OCI-LY3 (cell line): ENCODE measurements at regions not wholly inside any gene's neighbourhood (a gene's known extent, or its start where the extent isn't known, plus 50 kb on each side); places are given as distances from the start of the nearest gene placed in this dataset.

Experiments
- H2AFZ ChIP-seq: fragments of 200-600, 300-600 bp; shearing (Covaris generic); 2 replicates; pipeline ENCODE4 v1.6.0; 2014; ENCODE audit warnings: antibody characterized with exemption, low read depth, low read length
- H3K27ac ChIP-seq: fragments of 200-600, 300-600 bp; sonication (generic); 2 replicates; pipeline ENCODE4 v1.5.1; 2014; ENCODE audit warnings: mild to moderate bottlenecking, low read length, moderate library complexity, mixed read lengths
- H3K27me3 ChIP-seq: fragments of 200-600, 300-600 bp; sonication (generic); 2 replicates; pipeline ENCODE4 v1.6.1; 2014; ENCODE audit warnings: low read depth, low read length, mixed read lengths
- H3K36me3 ChIP-seq: fragments of 200-600, 300-600 bp; sonication (generic); replicated peaks from 2 replicates; pipeline ENCODE3; 2014; ENCODE audit warnings: low read depth, low read length, mixed read lengths
- H3K4me1 ChIP-seq: fragments of 300-600, 200-600 bp; sonication (generic); 2 replicates; pipeline ENCODE4 v1.6.1; 2014; ENCODE audit warnings: low read length, mixed read lengths
- H3K4me2 ChIP-seq: fragments of 200-600, 300-600 bp; sonication (generic); 2 replicates; pipeline ENCODE4 v1.6.1; 2014; ENCODE audit warnings: low read length, mixed read lengths
- H3K4me3 ChIP-seq: fragments of 300-600, 200-600 bp; sonication (generic); 2 replicates; pipeline ENCODE4 v1.5.1; 2014; ENCODE audit warnings: antibody characterized with exemption, mild to moderate bottlenecking, low read length, moderate library complexity
- H3K79me2 ChIP-seq: fragments of 300-600, 200-600 bp; shearing (Covaris generic); 2 replicates; pipeline ENCODE4 v1.6.1; 2014; ENCODE audit warnings: mild to moderate bottlenecking, low read length, mixed read lengths
- H3K9ac ChIP-seq: fragments of 300-600, 200-600 bp; shearing (Covaris generic); 2 replicates; pipeline ENCODE4 v1.6.0; 2014; ENCODE audit warnings: mild to moderate bottlenecking, low read length, moderate library complexity
- H3K9me3 ChIP-seq: fragments of 200-600, 300-600 bp; shearing (Covaris generic); 2 replicates; pipeline ENCODE4 v1.6.1; 2014; ENCODE audit warnings: low read length, mixed read lengths; ENCODE audit not compliant: insufficient read depth
- H4K20me1 ChIP-seq: fragments of 200-600, 300-600 bp; sonication (generic); 2 replicates; pipeline ENCODE4 v1.6.1; 2016; ENCODE audit warnings: low read length, mixed read lengths; ENCODE audit not compliant: insufficient read depth
- EZH2phosphoT487 ChIP-seq: fragments of 200-600 bp; shearing (Covaris generic); IDR thresholded peaks from 2 replicates; pipeline ENCODE4 v1.6.1; 2018; ENCODE audit warnings: antibody characterized with exemption, mixed run types, low read depth
- TF ChIP-seq, protein P1 (sequence below): fragments of 200-600, 300-600 bp; sonication (generic); IDR thresholded peaks from 2 replicates; pipeline ENCODE4 v1.5.1; 2014; ENCODE audit warnings: antibody characterized with exemption, low read length, low read depth

DNA sequence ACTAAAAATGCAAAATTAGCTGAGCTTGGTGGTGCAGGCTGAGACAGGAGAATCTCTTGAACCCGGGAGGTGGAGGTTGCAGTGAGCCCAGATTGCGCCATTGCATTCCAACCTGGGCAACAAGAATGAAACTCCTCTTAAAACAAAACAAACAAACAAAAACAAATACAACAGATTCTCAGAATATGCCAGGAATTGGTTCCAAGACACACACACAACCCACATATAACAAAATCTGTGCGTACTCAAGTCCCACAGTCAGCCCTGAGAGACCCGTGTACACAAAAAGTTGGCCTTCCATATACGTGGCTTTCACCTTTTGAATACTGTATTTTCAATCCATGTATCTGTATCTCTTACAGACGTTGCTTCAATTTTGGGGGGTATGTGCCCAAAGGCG is 98.9 kb upstream of the MARCKS start:
- Histone ChIP-seq H3K9ac (no peak overlapping the region), H3K27ac (no peak overlapping the region), H3K79me2 (no peaks in the 10 kb centered on the region), H2AFZ (no peak overlapping the region), H3K36me3 (no peaks in the 10 kb centered on the region), H3K27me3 (no peaks in the 10 kb centered on the region), H3K4me3 (no peak overlapping the region), H3K9me3 (no peaks in the 10 kb centered on the region), H3K4me1 (peaks cover 18% of the 10 kb centered on the region), H4K20me1 (no peaks in the 10 kb centered on the region), H3K4me2 (no peak overlapping the region)
- TF ChIP-seq, protein P1, sequence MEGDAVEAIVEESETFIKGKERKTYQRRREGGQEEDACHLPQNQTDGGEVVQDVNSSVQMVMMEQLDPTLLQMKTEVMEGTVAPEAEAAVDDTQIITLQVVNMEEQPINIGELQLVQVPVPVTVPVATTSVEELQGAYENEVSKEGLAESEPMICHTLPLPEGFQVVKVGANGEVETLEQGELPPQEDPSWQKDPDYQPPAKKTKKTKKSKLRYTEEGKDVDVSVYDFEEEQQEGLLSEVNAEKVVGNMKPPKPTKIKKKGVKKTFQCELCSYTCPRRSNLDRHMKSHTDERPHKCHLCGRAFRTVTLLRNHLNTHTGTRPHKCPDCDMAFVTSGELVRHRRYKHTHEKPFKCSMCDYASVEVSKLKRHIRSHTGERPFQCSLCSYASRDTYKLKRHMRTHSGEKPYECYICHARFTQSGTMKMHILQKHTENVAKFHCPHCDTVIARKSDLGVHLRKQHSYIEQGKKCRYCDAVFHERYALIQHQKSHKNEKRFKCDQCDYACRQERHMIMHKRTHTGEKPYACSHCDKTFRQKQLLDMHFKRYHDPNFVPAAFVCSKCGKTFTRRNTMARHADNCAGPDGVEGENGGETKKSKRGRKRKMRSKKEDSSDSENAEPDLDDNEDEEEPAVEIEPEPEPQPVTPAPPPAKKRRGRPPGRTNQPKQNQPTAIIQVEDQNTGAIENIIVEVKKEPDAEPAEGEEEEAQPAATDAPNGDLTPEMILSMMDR: no peak

DNA sequence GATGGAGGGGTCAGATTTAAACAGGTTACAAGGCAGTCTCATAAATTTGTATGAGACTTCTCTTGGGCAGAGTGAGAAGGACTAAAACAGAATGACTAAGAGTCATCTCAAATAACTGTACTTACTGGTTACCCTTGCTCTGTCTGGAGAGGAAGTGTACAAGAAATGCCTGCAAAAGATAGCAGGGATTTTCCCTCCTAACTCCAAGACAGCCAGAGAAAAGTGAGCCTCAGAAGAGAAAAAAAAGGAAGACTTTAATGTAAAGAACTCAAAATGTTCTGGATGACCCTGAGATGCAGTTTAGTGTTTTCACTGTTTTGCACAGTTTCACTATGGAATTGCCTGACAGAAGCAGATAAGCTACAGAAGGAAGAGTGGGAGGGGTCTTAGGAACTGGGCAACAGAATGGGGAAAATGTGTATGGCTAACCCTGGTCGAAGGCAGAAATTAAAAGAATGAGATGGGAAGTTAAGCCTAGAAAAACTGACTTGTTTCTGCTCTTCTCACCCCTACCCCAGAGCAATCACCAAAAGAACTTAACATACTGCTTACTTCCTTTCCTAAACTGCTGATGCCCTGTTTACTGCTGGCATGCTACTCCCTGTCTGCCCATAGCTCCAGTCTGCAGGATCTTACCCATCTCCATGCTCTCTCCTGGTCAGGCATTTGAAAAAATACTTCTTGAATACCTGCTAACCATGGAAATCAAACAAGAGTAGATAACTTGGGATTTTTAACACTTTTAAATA is 98.1 kb upstream of the MARCKS start:
- Histone ChIP-seq H3K9me3 (no peaks in the 10 kb centered on the region), H3K4me2 (peak overlapping the region; percentile 10; the same call in 1 of the 2 replicates), H3K4me1 (peaks cover 26% of the 10 kb centered on the region), H3K36me3 (no peaks in the 10 kb centered on the region), H2AFZ (no peak overlapping the region), H3K4me3 (no peak overlapping the region), H3K27me3 (no peaks in the 10 kb centered on the region), H3K27ac (no peak overlapping the region), H3K79me2 (no peaks in the 10 kb centered on the region), H3K9ac (no peak overlapping the region), H4K20me1 (no peaks in the 10 kb centered on the region)
- TF ChIP-seq, protein P1: no peak
- TF ChIP-seq EZH2phosphoT487: no peak

DNA sequence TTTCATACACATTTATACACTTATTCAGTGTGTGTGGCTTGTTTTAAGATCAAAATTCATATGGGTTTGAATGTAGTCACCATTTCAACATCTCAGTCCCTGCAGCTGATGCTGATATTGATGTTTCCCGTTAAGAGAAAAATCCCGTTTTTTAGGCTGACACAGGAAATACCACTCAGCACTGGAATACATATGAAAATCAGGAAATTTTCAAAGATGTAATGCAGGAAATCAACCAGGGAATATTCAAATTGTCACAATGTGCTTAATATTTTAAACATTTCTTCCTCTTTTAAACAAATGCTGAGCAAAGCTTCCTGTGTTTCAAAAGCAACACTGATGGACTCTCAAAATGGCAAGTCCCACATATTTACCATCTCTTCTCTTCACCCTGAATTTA is 94.5 kb upstream of the MARCKS start:
- H3K79me2 ChIP-seq: no peaks in the 10 kb centered on the region
- no peak overlapping the region for H3K27ac ChIP-seq
- no peak overlapping the region for H3K9ac ChIP-seq
- H3K27me3 ChIP-seq: no peaks in the 10 kb centered on the region
- H3K4me2 ChIP-seq: peak overlapping the region; percentile 37; the same call in 1 of the 2 replicates
- peaks cover 27% of the 10 kb centered on the region for H3K4me1 ChIP-seq
- no peaks in the 10 kb centered on the region for H3K9me3 ChIP-seq
- TF ChIP-seq EZH2phosphoT487: no peak
- TF ChIP-seq, protein P1: no peak
- H3K4me3 ChIP-seq: no peak overlapping the region
- no peaks in the 10 kb centered on the region for H3K36me3 ChIP-seq
- H2AFZ ChIP-seq: peak overlapping the region; percentile 86; the same call in 1 of the 2 replicates
- H4K20me1 ChIP-seq: no peaks in the 10 kb centered on the region

DNA sequence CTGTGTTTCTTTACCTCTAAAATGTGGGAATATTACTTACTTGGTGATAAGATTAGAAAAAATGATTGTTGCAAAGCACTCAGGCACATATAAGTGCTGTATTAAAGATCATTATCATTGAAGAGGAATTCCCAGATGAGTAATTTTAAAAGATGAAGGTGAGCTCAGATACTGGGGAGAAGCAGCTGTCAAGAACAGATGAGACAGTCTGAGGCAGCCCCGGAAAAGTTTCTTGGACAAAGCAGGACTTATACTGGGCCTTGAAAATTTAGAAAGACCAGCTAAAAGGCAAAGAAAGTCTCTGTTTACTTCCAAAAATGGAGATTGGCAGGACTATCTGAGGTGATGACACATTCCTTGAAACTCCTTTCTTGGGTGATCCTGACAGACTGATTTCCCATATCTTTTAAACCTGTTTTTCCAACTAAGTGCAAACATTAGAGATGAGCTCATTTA is 93.8 kb upstream of the MARCKS start:
- Histone ChIP-seq H3K9ac (no peak overlapping the region), H3K36me3 (no peaks in the 10 kb centered on the region), H3K4me2 (peak overlapping the region; percentile 37), H3K4me3 (no peak overlapping the region), H3K79me2 (no peaks in the 10 kb centered on the region), H3K27me3 (no peaks in the 10 kb centered on the region), H4K20me1 (no peaks in the 10 kb centered on the region), H3K4me1 (peaks cover 27% of the 10 kb centered on the region), H3K27ac (no peak overlapping the region; the same call in 1 of the 2 replicates), H3K9me3 (no peaks in the 10 kb centered on the region), H2AFZ (peak overlapping the region; percentile 86)
- no peak for TF ChIP-seq EZH2phosphoT487
- TF ChIP-seq, protein P1: no peak
